ENCODE measurements at regions not wholly inside any gene's neighbourhood (a gene's known extent, or its start where the extent isn't known, plus 50 kb on each side); places are given as distances from the start of the nearest gene placed in this dataset.

DNA sequence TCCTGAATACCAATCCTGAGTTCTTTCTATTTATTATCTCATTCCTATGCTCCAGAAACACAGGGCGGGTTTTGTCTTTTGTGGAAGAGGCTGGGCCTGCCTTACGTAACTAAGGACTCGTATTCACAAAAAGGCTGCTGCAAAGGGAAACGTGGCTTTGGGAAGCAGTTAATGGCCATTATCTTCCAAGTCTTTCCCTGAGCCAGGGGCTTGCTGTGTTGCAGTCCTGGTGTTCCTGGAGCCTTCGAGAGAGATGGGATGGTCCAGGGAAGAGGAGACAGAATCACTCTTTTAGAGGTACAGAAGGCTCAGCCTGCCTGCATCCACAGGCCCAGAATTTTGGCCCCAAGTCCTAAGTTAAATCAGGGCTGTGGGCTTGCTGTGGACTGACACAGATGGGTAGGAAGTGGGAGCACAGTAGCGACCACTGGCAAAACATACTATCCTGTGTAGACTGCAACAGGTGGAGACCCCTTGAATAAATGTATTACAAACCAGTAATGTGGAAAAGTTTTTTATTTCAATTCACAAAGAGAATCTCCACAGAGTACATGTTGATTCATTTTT lies 139.4 kb upstream of the ST6GAL2 start:
- no peak for TF ChIP-seq TCF12 (IDR thresholded peaks at IDR 0.05)
- TF ChIP-seq, protein P1, sequence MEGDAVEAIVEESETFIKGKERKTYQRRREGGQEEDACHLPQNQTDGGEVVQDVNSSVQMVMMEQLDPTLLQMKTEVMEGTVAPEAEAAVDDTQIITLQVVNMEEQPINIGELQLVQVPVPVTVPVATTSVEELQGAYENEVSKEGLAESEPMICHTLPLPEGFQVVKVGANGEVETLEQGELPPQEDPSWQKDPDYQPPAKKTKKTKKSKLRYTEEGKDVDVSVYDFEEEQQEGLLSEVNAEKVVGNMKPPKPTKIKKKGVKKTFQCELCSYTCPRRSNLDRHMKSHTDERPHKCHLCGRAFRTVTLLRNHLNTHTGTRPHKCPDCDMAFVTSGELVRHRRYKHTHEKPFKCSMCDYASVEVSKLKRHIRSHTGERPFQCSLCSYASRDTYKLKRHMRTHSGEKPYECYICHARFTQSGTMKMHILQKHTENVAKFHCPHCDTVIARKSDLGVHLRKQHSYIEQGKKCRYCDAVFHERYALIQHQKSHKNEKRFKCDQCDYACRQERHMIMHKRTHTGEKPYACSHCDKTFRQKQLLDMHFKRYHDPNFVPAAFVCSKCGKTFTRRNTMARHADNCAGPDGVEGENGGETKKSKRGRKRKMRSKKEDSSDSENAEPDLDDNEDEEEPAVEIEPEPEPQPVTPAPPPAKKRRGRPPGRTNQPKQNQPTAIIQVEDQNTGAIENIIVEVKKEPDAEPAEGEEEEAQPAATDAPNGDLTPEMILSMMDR (IDR thresholded peaks at IDR 0.05): no peak
- no peak for TF ChIP-seq POLR2AphosphoS5 (IDR thresholded peaks at IDR 0.05; ENCODE audit: low read depth, low read length)
- TF ChIP-seq ZBTB33 (IDR thresholded peaks at IDR 0.05; ENCODE audit: borderline replicate concordance, low read depth): no peak
- TF ChIP-seq JUND (IDR thresholded peaks at IDR 0.05): no peak
- no peak for TF ChIP-seq YY1 (IDR thresholded peaks at IDR 0.05; ENCODE audit: low read depth)
- TF ChIP-seq RAD21 (IDR thresholded peaks at IDR 0.05; ENCODE audit: low read length): no peak
- TF ChIP-seq FOXM1 (IDR thresholded peaks at IDR 0.05; ENCODE audit: low read depth): no peak
- TF ChIP-seq EP300 (IDR thresholded peaks at IDR 0.05; ENCODE audit: borderline replicate concordance in 1 of 2, low read depth in 1 of 2, low read length in 1 of 2): no peak
- no peak for TF ChIP-seq RXRA (IDR thresholded peaks at IDR 0.05; ENCODE audit: borderline replicate concordance, low read depth)
- no peak for TF ChIP-seq MAX (IDR thresholded peaks at IDR 0.05; ENCODE audit: low read depth)

Data from SK-N-SH (cell line).